ENCODE measurements at regions not wholly inside any gene's neighbourhood (a gene's known extent, or its start where the extent isn't known, plus 50 kb on each side); places are given as distances from the start of the nearest gene placed in this dataset.

DNA sequence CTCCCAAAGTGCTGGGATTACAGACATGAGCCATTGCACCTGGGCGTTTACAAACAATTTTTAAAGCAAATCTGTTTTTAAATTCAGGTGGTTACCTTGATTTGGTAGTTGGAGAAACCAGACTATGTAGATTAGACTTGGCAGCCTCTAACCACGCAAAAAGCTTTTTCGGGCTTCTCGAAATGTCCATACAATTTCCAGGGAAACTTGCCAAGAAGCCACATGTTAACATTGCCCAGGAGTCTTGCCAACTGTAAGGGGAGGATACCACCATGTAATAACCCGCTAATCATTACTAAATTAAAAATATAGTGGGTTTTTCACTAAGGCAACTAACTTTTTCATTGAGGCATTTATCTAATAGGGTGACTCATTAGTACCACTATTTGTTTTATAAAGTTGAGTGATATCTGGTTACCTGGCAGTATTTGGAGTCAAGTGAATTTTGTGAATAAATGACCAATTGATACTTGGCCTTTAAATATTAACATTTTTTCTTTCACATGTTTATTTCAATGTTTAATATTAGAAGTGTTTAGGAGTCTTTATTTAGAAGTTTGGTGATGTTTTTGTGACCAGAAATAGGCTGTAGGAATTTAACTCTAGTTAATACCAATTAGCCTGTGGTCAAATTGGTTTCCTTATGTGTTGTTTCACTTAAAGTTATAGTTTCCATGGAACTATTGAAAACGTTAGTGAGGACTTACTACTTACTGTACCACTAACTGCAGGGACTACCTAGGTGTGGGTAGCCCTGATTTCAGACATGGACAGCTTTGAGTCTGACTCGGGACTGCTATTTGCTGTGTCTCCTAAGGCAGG is 61.3 kb downstream of the CLDN34 start:
- TF ChIP-seq CTCF (conservative IDR thresholded peaks at IDR 0.05; ENCODE audit: low read length) (no peak), EZH2phosphoT487 (IDR thresholded peaks at IDR 0.05; ENCODE audit: borderline replicate concordance, low read depth, low read length) (no peak)
